Ascending aorta (tissue), 2 donors: ENCODE measurements at regions not wholly inside any gene's neighbourhood (a gene's known extent, or its start where the extent isn't known, plus 50 kb on each side); places are given as distances from the start of the nearest gene placed in this dataset.

Source experiments
- DNase-seq, 2 donors: peaks; one replicate each; pipeline ENCODE4 v3.0.0-alpha.2; 2019; ENCODE audit warnings: low spot score in 2 of 2
- H3K27ac ChIP-seq, 2 donors: fragments of 200-600 bp; sonication (generic); one replicate each; pipeline ENCODE4 v1.5.1; 2016 to 2017; ENCODE audit warnings: mild to moderate bottlenecking in 1 of 2
- H3K27me3 ChIP-seq: fragments of 200-600 bp; sonication (generic); one replicate; pipeline ENCODE4 v1.5.1; 2017
- H3K36me3 ChIP-seq, 2 donors: fragments of 200-600 bp; sonication (generic); one replicate each; pipeline ENCODE4 v1.5.1; 2016
- H3K4me1 ChIP-seq, 2 donors: fragments of 200-600 bp; sonication (generic); one replicate each; pipeline ENCODE4 v1.5.1; 2016 to 2017; ENCODE audit warnings: mild to moderate bottlenecking in 1 of 2
- H3K4me3 ChIP-seq, 2 donors: fragments of 200-600 bp; sonication (generic); one replicate each; pipeline ENCODE4 v1.5.1; 2016 to 2017; ENCODE audit warnings: mild to moderate bottlenecking in 1 of 2
- H3K9me3 ChIP-seq, 2 donors: fragments of 200-600 bp; sonication (generic); one replicate each; pipeline ENCODE4 v1.5.1; 2016
- intact Hi-C: fragments of 100-400 bp; cut with DNase I; formaldehyde crosslinking; loops from one replicate; pipeline ENCODE4 v1.15.1; 2023
- TF ChIP-seq, protein P1 (sequence below), 3 experiments: fragments of 200-600 bp in 2 of 3; fragments of 450-650 bp in 1 of 3; sonication (generic) in 2 of 3; IDR thresholded peaks; one replicate each; pipeline ENCODE4 v1.5.1; 2016 to 2019; ENCODE audit warnings: antibody characterized with exemption in 3 of 3, mild to moderate bottlenecking in 1 of 3, moderate library complexity in 1 of 3

DNA sequence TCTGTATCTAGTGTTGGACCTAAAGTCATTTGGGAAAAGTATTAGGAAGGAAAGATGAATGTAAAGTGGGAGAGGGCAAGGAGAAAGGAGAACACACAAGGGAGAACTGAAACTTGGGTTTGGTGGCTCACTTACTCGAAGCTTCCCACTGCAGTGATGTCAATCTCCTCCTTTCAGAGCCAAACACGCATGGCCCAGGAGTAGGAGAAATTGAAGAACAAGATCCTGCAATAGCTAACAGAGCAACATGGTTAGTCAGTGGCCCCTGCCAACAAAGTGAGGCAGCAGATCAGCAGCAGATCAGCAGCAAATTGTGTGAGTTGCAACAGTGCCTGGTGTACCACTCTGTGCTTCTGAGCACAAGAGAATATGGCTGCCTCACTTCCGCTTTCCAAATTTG is 366.4 kb downstream of the PSAT1 start:
- Histone ChIP-seq H3K36me3 (no peaks in the 10 kb centered on the region), H3K27ac (no peak overlapping the region), H3K4me3 (no peak overlapping the region), H3K9me3 (no peaks in the 10 kb centered on the region), H3K27me3 (no peaks in the 10 kb centered on the region), H3K4me1 (no peaks in the 10 kb centered on the region)
- DNase-seq, result peak in 1 of 2 donors; percentile 63
- intact Hi-C loops, result no loop called here
- TF ChIP-seq, protein P1, sequence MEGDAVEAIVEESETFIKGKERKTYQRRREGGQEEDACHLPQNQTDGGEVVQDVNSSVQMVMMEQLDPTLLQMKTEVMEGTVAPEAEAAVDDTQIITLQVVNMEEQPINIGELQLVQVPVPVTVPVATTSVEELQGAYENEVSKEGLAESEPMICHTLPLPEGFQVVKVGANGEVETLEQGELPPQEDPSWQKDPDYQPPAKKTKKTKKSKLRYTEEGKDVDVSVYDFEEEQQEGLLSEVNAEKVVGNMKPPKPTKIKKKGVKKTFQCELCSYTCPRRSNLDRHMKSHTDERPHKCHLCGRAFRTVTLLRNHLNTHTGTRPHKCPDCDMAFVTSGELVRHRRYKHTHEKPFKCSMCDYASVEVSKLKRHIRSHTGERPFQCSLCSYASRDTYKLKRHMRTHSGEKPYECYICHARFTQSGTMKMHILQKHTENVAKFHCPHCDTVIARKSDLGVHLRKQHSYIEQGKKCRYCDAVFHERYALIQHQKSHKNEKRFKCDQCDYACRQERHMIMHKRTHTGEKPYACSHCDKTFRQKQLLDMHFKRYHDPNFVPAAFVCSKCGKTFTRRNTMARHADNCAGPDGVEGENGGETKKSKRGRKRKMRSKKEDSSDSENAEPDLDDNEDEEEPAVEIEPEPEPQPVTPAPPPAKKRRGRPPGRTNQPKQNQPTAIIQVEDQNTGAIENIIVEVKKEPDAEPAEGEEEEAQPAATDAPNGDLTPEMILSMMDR (IDR thresholded peaks at IDR 0.05), result no peak

DNA sequence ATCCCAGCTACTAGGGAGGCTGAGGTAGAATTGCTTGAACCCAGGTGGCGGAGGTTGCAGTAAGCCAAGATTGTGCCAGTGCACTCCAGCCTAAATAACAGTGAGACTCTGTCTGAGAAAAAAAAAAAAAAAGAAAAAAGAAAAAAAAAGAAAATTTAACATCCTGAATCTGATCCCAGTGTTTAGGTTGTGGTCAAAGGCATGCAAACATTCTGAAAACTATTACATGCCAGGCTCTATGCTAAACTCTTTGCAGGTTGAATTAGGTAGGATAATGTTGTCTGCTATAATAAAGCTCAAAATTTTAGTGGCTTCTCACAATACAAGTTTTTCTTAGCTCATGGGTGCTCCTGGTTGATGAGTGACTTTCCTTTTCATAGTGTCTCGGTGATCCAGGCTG is 367.4 kb downstream of the PSAT1 start:
- DNase-seq, result no peak
- intact Hi-C loops, result no loop called here

GRCh38 chr9:78666818-78667414 is 370.0 kb downstream of the PSAT1 start:
- no peaks in the 10 kb centered on the region for H3K27me3 ChIP-seq
- no peak for DNase-seq
- H3K27ac ChIP-seq, result no peak overlapping the region
- no peaks in the 10 kb centered on the region for H3K9me3 ChIP-seq
- no peaks in the 10 kb centered on the region for H3K36me3 ChIP-seq
- no peak overlapping the region for H3K4me3 ChIP-seq
- H3K4me1 ChIP-seq, result no peaks in the 10 kb centered on the region
- intact Hi-C loops, result no loop called here
- TF ChIP-seq, protein P1 (IDR thresholded peaks at IDR 0.05), result no peak

More for the DNA sequence above, 367.4 kb downstream of the PSAT1 start:
- Histone ChIP-seq H3K9me3 (no peaks in the 10 kb centered on the region), H3K4me3 (no peak overlapping the region), H3K27ac (no peak overlapping the region), H3K27me3 (no peaks in the 10 kb centered on the region), H3K36me3 (no peaks in the 10 kb centered on the region), H3K4me1 (no peaks in the 10 kb centered on the region)
- TF ChIP-seq, protein P1 (IDR thresholded peaks at IDR 0.05), result no peak

DNA sequence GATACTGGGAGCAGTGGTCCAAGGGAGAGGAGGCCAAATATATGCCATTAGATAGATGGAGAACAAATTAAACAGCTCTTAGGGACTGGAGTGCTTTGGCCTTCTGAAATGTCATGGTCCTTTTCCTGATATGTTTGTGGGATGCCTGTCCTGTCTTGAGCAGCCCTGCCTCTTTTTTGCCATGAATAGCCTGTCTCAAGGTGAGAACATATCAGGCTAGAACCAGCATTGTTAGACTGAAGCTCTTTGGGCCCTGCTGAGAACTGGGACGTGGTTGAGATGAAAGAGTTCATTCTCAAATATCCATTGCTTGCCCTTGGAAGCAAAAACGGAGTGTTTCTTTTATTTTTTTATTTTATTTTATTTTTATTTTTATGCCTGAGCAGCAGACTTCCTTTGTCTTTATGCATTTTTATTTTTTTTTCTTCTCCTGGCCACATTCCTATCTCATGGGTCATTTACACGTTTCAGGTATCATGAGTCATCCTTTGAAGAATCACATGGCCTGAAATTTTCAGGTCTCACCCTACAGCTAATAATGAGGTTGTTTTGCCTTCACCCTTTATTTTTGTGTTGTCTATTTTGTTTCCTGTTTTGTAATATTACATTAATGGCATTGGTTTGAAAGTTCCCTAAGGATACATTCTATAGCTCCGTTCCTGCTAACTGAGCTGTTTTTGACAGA is 371.4 kb downstream of the PSAT1 start:
- no peak for DNase-seq
- H3K36me3 ChIP-seq, result no peaks in the 10 kb centered on the region
- intact Hi-C loops, result no loop called here
- no peaks in the 10 kb centered on the region for H3K4me1 ChIP-seq
- H3K27ac ChIP-seq, result no peak overlapping the region
- no peak overlapping the region for H3K4me3 ChIP-seq
- TF ChIP-seq, protein P1 (IDR thresholded peaks at IDR 0.05), result no peak
- no peaks in the 10 kb centered on the region for H3K9me3 ChIP-seq
- no peaks in the 10 kb centered on the region for H3K27me3 ChIP-seq

GRCh38 chr9:78669591-78669990 is 372.7 kb downstream of the PSAT1 start:
- TF ChIP-seq, protein P1 (IDR thresholded peaks at IDR 0.05), result no peak
- no peak overlapping the region for H3K27ac ChIP-seq
- H3K27me3 ChIP-seq, result no peaks in the 10 kb centered on the region
- intact Hi-C loops, result no loop called here
- no peaks in the 10 kb centered on the region for H3K9me3 ChIP-seq
- no peaks in the 10 kb centered on the region for H3K4me1 ChIP-seq
- no peak for DNase-seq
- no peak overlapping the region for H3K4me3 ChIP-seq
- no peaks in the 10 kb centered on the region for H3K36me3 ChIP-seq
